ENCODE measurements at regions not wholly inside any gene's neighbourhood (a gene's known extent, or its start where the extent isn't known, plus 50 kb on each side); places are given as distances from the start of the nearest gene placed in this dataset.

- TF ChIP-seq CTCF (IDR thresholded peaks at IDR 0.05) (no peak), POLR2AphosphoS5 (IDR thresholded peaks at IDR 0.05) (no peak), POLR2A (IDR thresholded peaks at IDR 0.05) (no peak)
These were observed 1200.6 kb downstream of the UQCRFS1 start for GRCh38 chr19:28012361-28012760.
